Omental fat pad (tissue), 3 donors: ENCODE measurements at regions not wholly inside any gene's neighbourhood (a gene's known extent, or its start where the extent isn't known, plus 50 kb on each side); places are given as distances from the start of the nearest gene placed in this dataset.

ENCODE experiments used
- ATAC-seq: fragments of 150-250 bp; one replicate; pipeline ENCODE4 v1.9.1; 2016; ENCODE audit warnings: mild to moderate bottlenecking, moderate library complexity; ENCODE audit not compliant: low FRiP score
- DNase-seq: peaks from one replicate; pipeline ENCODE4 v3.0.0-alpha.2; 2019; ENCODE audit warnings: low spot score
- TF ChIP-seq, protein P1 (sequence below), 3 donors: fragments of 450-650 bp; IDR thresholded peaks; one replicate each; pipeline ENCODE4 v1.5.1; 2016 to 2017; ENCODE audit warnings: antibody characterized with exemption in 3 of 3, mild to moderate bottlenecking in 3 of 3, moderate library complexity in 2 of 3

DNA sequence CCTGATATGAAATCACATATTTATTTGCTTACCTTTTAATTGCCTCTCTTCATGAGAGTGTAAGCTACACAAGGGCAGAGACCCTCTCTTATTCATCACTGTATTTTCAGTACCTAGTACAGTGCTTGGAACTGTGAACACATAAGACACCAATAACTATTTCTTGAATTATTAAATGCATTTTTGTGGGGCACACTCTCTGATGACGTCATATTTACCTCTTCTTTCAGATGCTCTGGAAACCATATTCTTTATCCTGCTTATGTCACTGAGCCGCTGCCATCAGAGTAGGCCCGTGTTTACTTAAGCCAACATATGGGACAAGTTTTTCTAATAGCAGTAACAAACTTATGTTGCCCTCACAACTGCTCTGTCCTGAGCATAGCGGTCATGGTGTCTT lies 266.5 kb downstream of the ELAVL2 start:
- no peak for DNase-seq
- ATAC-seq = no peak
- TF ChIP-seq, protein P1, sequence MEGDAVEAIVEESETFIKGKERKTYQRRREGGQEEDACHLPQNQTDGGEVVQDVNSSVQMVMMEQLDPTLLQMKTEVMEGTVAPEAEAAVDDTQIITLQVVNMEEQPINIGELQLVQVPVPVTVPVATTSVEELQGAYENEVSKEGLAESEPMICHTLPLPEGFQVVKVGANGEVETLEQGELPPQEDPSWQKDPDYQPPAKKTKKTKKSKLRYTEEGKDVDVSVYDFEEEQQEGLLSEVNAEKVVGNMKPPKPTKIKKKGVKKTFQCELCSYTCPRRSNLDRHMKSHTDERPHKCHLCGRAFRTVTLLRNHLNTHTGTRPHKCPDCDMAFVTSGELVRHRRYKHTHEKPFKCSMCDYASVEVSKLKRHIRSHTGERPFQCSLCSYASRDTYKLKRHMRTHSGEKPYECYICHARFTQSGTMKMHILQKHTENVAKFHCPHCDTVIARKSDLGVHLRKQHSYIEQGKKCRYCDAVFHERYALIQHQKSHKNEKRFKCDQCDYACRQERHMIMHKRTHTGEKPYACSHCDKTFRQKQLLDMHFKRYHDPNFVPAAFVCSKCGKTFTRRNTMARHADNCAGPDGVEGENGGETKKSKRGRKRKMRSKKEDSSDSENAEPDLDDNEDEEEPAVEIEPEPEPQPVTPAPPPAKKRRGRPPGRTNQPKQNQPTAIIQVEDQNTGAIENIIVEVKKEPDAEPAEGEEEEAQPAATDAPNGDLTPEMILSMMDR (IDR thresholded peaks at IDR 0.05) = no peak

DNA sequence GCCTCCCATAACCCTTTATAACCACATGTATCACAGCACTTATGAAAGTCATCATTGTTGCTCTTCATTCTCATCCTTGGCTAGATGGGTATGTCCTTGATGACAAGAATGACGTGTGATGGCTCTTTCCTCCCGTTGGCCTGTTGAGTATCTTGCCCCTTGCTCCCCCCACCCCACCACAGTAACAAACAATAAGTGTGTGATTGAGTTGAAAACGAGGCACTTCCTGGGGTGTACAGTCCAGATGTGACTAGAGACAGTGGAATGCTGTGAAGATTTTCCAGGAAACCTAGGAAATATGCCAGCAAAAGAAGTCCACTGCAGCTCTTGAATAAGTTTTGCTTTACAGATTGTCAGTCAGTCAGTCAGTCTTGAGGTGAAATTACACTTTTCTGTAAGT lies 262.5 kb downstream of the ELAVL2 start:
- DNase-seq (no peak), ATAC-seq (peak; percentile 5)
- TF ChIP-seq, protein P1 (IDR thresholded peaks at IDR 0.05) = no peak

DNA sequence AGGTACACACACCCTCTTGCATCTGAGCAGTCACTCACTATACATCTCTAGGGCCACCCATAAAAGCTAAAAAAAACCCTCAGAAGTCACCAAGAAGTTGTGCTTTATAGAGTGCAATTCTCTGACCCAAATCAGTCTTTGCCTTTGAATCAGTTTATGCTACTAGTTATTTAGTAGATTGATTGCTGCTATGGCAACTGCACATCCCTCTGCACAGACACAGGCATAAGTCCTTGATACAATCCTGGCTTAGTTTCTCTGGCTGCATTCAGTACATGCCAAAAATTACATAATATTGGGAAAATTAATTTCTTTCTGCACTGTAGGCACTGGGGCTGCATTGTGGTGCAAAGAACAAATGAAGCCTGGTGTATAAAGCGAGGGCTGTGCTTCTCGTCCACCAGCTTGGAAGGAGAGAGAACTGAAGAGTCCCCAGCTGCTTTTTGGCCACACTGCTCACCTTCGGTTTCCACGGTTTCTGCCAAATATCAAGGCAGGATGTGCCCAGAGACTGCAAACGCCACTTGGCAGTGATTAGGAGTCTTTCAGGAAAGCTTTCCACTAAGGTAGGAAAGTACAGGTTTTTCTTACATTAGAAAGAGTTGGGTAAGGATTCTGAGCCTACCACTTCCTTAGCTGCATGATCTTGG lies 258.4 kb downstream of the ELAVL2 start:
- DNase-seq (no peak), ATAC-seq (no peak)
- TF ChIP-seq, protein P1 (IDR thresholded peaks at IDR 0.05) = no peak

DNA sequence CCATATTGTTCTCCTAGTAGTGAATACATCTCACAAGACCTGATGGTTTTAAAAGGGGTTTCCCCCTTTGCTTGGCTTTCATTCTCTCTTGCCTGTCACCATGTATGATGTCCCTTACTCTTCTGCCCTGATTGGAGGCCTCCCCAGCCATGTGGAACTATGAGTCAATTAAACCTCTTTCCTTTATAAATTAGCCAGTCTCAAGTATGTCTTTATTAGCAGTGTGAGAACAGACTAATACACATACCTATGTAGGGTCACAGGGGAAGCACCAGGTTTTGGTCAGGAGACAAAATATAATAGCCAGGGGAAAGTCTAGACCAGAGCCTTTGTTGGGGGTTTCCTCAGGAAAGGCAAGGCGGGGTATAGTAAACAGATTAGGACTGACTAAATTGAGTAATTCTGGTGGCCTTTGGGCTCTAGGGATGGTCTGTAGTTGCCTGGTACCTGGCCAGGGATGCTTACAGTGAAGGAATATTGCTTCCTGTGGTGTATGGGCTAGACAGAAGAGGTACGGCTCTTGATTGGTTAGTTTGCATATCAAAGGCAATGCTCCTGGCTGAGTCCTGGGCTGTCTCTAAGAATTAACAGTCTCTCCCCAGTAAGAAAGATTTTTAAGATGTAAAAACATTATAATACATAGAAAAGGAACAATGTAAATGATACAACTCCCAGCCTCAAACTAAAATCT lies 254.5 kb downstream of the ELAVL2 start:
- no peak for DNase-seq
- ATAC-seq = no peak

DNA sequence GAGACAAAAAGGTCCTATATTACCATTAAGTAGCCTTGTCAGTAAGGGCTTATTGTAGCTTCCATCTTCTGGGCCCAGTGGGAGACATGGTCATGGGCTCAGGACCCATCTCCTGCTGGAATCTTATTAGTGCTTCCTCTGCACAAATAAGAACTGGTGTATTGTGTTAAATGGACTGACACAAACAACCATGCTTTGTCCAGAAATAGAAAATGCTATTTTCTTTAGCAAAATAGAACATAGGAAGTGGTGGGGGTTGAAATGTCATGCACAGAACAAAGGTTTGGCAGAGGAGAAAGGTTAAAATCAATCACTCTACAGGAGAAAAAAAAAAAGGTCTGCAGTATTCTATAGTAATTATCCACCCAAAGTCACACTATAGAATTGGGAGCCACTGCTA lies 252.2 kb downstream of the ELAVL2 start:
- ATAC-seq (no peak), DNase-seq (no peak)
- TF ChIP-seq, protein P1 (IDR thresholded peaks at IDR 0.05) = no peak

More for the DNA sequence above, 254.5 kb downstream of the ELAVL2 start:
- TF ChIP-seq, protein P1 (IDR thresholded peaks at IDR 0.05) = no peak

DNA sequence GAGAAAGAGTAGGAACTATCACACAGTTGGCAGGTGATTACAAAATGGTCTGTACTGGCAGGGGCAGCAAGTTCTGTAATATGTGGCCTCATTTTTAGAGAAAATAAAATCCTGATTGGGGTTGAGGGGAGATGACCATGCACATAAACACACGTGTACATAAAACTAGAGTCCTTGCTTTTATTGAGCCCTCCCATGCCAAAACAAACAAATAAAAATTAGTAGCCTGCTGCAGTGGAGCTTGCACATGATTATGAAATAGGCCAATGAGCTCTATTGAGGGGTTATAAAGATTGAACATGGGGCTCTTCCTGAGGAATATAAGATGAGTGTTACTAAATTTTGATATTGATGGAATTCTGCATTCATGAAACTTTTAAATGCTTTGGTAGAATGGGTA lies 248.4 kb downstream of the ELAVL2 start:
- ATAC-seq (no peak), DNase-seq (no peak)
- TF ChIP-seq, protein P1 (IDR thresholded peaks at IDR 0.05) = no peak

DNA sequence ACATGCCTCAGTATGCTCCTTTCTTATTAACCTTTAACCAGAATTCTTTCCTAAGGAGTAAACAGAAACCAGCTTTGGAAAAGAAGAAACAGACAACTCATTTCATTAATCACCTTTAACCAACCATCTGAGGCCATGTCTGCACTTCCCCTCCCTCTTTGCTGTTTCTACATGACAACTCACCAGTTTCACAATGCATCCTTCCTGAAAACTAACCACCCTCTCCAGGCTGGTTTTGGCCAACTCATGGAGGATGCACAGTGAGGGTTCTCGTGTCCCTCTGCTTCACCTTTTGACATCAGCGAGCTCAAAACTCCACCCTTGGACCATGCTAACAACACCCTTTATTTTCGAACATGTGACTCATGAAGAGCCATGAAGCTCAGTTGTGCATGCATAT lies 244.1 kb downstream of the ELAVL2 start:
- no peak for DNase-seq
- ATAC-seq = no peak
- TF ChIP-seq, protein P1 (IDR thresholded peaks at IDR 0.05) = no peak
